GM12878 (cell line): ENCODE measurements at regions not wholly inside any gene's neighbourhood (a gene's known extent, or its start where the extent isn't known, plus 50 kb on each side); places are given as distances from the start of the nearest gene placed in this dataset.

ENCODE experiments used
- ATAC-seq: fragments of 200-7000 bp; cut with Tn5 transposase; 3 replicates; pipeline ENCODE4 v1.9.1; 2020; ENCODE audit warnings: mild to moderate bottlenecking, moderate library complexity
- BruUV-seq: library from RNA; stranded (reverse); fragments of 400-500 nt; replicated peaks from 2 replicates; lab custom pipeline; 2021; lab: Mats Ljungman, UMichigan
- CTCF ChIA-PET: fragments of 300-600 bp; sonication (Branson Sonifier 250); formaldehyde crosslinking; extraction: SDS; loops from one replicate; lab custom pipeline; 2021; ENCODE audit warnings: inconsistent platforms; lab: Yijun Ruan, JAX
- POLR2A ChIA-PET: fragments of 350-600 bp; formaldehyde crosslinking; extraction: SDS; loops from one replicate; lab custom pipeline; 2021; ENCODE audit warnings: inconsistent platforms; lab: Charles Lee
- RAD21 ChIA-PET: fragments of 300-600 bp; sonication (Branson Sonifier 250); formaldehyde crosslinking; loops from one replicate; lab custom pipeline; 2023; ENCODE audit warnings: antibody characterized with exemption; ENCODE audit not compliant: unreplicated experiment; lab: Charles Lee
- SMC1A ChIA-PET: fragments of 300-600 bp; sonication (Branson Sonifier 250); formaldehyde crosslinking; loops from one replicate; lab custom pipeline; 2023; ENCODE audit not compliant: unreplicated experiment, uncharacterized antibody; lab: Charles Lee
- DNase-seq: peaks from one replicate; pipeline ENCODE4 v3.0.0-alpha.2; 2011; ENCODE audit warnings: low read depth, low spot score
- FAIRE-seq: peaks from 3 replicates; lab custom pipeline; 2011; peaks lifted over from hg19 to GRCh38; lab: Jason Lieb, UNC
- H2AFZ ChIP-seq: 2 replicates; pipeline ENCODE4 v1.6.0; 2011; ENCODE audit warnings: low read depth, low read length, control low read depth; ENCODE audit not compliant: control insufficient read depth
- H3K27ac ChIP-seq: 2 replicates; pipeline ENCODE4 v1.5.1; 2011; ENCODE audit warnings: control low read depth; ENCODE audit not compliant: control insufficient read depth, insufficient read depth
- H3K27me3 ChIP-seq, 2 experiments: replicated peaks in 1 of 2; 2 replicates each; pipeline versions ENCODE4 v1.6.0 to v1.6.1; 2011; ENCODE audit warnings: low read length in 1 of 2; ENCODE audit not compliant: control insufficient read depth in 2 of 2, insufficient read depth in 2 of 2
- H3K36me3 ChIP-seq, 2 experiments: 2 replicates each; pipeline ENCODE4 v1.5.1; 2011; ENCODE audit warnings: low read length in 1 of 2; ENCODE audit not compliant: control insufficient read depth in 2 of 2, insufficient read depth in 2 of 2
- H3K4me1 ChIP-seq: 2 replicates; pipeline ENCODE4 v1.6.1; 2011; ENCODE audit warnings: mild to moderate bottlenecking, low read length, moderate library complexity, mixed read lengths; ENCODE audit not compliant: control insufficient read depth, insufficient read depth
- H3K4me2 ChIP-seq: 2 replicates; pipeline ENCODE4 v1.6.0; 2011; ENCODE audit warnings: control low read depth; ENCODE audit not compliant: control insufficient read depth, insufficient read depth
- H3K4me3 ChIP-seq: fragments of 200-600 bp; sonication (generic); 2 replicates; pipeline ENCODE4 v1.5.1; 2016
- H3K79me2 ChIP-seq: 2 replicates; pipeline ENCODE4 v1.6.0; 2011; ENCODE audit warnings: low read length; ENCODE audit not compliant: control insufficient read depth, insufficient read depth
- H3K9ac ChIP-seq: 2 replicates; pipeline ENCODE4 v1.8.0; 2011; ENCODE audit warnings: low read length, control low read depth, mixed read lengths; ENCODE audit not compliant: control insufficient read depth, insufficient read depth
- H3K9me3 ChIP-seq: replicated peaks from 3 replicates; pipeline ENCODE4 v1.5.1; 2011; ENCODE audit warnings: mild to moderate bottlenecking, low read length; ENCODE audit not compliant: control insufficient read depth, insufficient read depth
- H4K20me1 ChIP-seq: 2 replicates; pipeline ENCODE4 v1.6.0; 2011; ENCODE audit not compliant: control insufficient read depth, insufficient read depth
- ATF7 ChIP-seq: fragments of 450-650 bp; IDR thresholded peaks from 2 replicates; pipeline ENCODE4 v1.6.1; 2016; ENCODE audit warnings: low read depth, mild to moderate bottlenecking
- E2F4 ChIP-seq: IDR thresholded peaks from 2 replicates; pipeline ENCODE4 v1.6.1; 2012; ENCODE audit warnings: low read depth, low read length, improper control_type of control experiment
- IKZF2 ChIP-seq, 2 experiments: fragments of 450-650 bp; IDR thresholded peaks; 2 replicates each; pipeline ENCODE4 v1.6.1; 2017; ENCODE audit warnings: mild to moderate bottlenecking in 2 of 2, moderate library complexity in 2 of 2
- MAX ChIP-seq: IDR thresholded peaks from 2 replicates; pipeline ENCODE4 v1.6.1; 2012; ENCODE audit warnings: low read depth, low read length, improper control_type of control experiment
- MEF2B ChIP-seq: fragments of 450-650 bp; IDR thresholded peaks from 2 replicates; pipeline ENCODE4 v1.6.1; 2018; ENCODE audit warnings: mild to moderate bottlenecking, moderate library complexity; ENCODE audit not compliant: partially characterized antibody, poor library complexity, severe bottlenecking
- MLLT1 ChIP-seq: fragments of 450-650 bp; IDR thresholded peaks from 2 replicates; pipeline ENCODE4 v1.6.1; 2016; ENCODE audit warnings: mild to moderate bottlenecking
- NBN ChIP-seq: fragments of 450-650 bp; IDR thresholded peaks from 2 replicates; pipeline ENCODE4 v1.6.1; 2016
- NRF1 ChIP-seq: conservative IDR thresholded peaks from 2 replicates; pipeline ENCODE4 v1.6.1; 2011; ENCODE audit warnings: mild to moderate bottlenecking, low read depth, low read length, improper control_type of control experiment
- POLR2AphosphoS5 ChIP-seq: IDR thresholded peaks from 2 replicates; pipeline ENCODE4 v1.6.1; 2011; ENCODE audit warnings: mild to moderate bottlenecking, low read length, inconsistent platforms
- RAD51 ChIP-seq: fragments of 450-650 bp; IDR thresholded peaks from 2 replicates; pipeline ENCODE4 v1.6.1; 2016; ENCODE audit warnings: moderate library complexity, mild to moderate bottlenecking, inconsistent platforms
- RELB ChIP-seq: fragments of 450-650 bp; IDR thresholded peaks from 2 replicates; pipeline ENCODE4 v1.6.1; 2017; ENCODE audit warnings: low read depth, mild to moderate bottlenecking, moderate library complexity
- SREBF2 ChIP-seq: IDR thresholded peaks from 2 replicates; pipeline ENCODE4 v1.6.1; 2012; ENCODE audit warnings: mild to moderate bottlenecking, low read length
- TCF3 ChIP-seq: IDR thresholded peaks from 2 replicates; pipeline ENCODE4 v1.6.1; 2012; ENCODE audit warnings: low read depth, mild to moderate bottlenecking, low read length, borderline replicate concordance; ENCODE audit not compliant: insufficient read depth
- WGBS: methylation state at CpG from one replicate; pipeline ENCODE4 v1.1.6; 2016; ENCODE audit warnings: low lambda C conversion rate; ENCODE audit not compliant: insufficient replicate concordance, insufficient coverage; ENCODE audit errors: missing lambda C conversion rate; 5-methylcytosine and 5-hydroxymethylcytosine counted together
- in situ Hi-C: fragments of 300-500 bp; cut with MboI; formaldehyde crosslinking; loops from 9 replicates; pipeline ENCODE4 v1.14.3; 2018; ENCODE audit warnings: mixed read lengths
- intact Hi-C: fragments of 100-400 bp; cut with micrococcal nuclease; formaldehyde crosslinking; loops from one replicate; pipeline ENCODE4 v1.14.2; 2022; ENCODE audit not compliant: unreplicated experiment

- TF ChIP-seq E2F4, result no peak
- no peak for TF ChIP-seq NRF1
- no peak for TF ChIP-seq POLR2AphosphoS5
- TF ChIP-seq MAX, result no peak
- no peak for TF ChIP-seq MLLT1
- no peak for TF ChIP-seq RAD51
- no peak for TF ChIP-seq MEF2B
- no peak for TF ChIP-seq RELB
Measured at GRCh38 chr12:76220980-76221379, 127.2 kb downstream of the BBS10 start (continued).

- intact Hi-C loops, result no loop called here
- ChIA-PET CTCF (no interaction called here), POLR2A (no interaction called here)
- no peaks in the 10 kb centered on the region for H3K9me3 ChIP-seq
- H4K20me1 ChIP-seq, result no peaks in the 10 kb centered on the region
- ATAC-seq, result no peak
- H2AFZ ChIP-seq, result no peak overlapping the region
- in situ Hi-C loops, result no loop called here
- H3K4me2 ChIP-seq, result no peak overlapping the region
- no peak overlapping the region for H3K4me3 ChIP-seq
- H3K36me3 ChIP-seq, result no peaks in the 10 kb centered on the region
- TF ChIP-seq NBN, result no peak
- TF ChIP-seq TCF3, result no peak
- no peak for TF ChIP-seq SREBF2
- TF ChIP-seq ATF7, result no peak
- TF ChIP-seq IKZF2 (IDR thresholded peaks at IDR 0.05), result no peak
- TF ChIP-seq, all 136 proteins: peak for 0
- 93% methylated on average over 1 of the region's 1 CpG for WGBS
- no peak overlapping the region for H3K9ac ChIP-seq
- SMC1A ChIA-PET, result no interaction called here
- DNase-seq, result no peak
- no peaks in the 10 kb centered on the region for H3K4me1 ChIP-seq
- H3K27me3 ChIP-seq, result no peaks in the 10 kb centered on the region
- RAD21 ChIA-PET, result no interaction called here
- BruUV-seq, result no TSS peak
- FAIRE-seq, result no peak
- H3K79me2 ChIP-seq, result no peaks in the 10 kb centered on the region
- H3K27ac ChIP-seq, result no peak overlapping the region
Measured at GRCh38 chr12:76219806-76220205, 128.4 kb downstream of the BBS10 start.
